ENCODE measurements at regions not wholly inside any gene's neighbourhood (a gene's known extent, or its start where the extent isn't known, plus 50 kb on each side); places are given as distances from the start of the nearest gene placed in this dataset.

GRCh38 chr12:43063650-43064049 lies 474.1 kb upstream of the PRICKLE1 start:
- no peaks in the 10 kb centered on the region for H3K4me1 Mint-ChIP-seq (ENCODE audit: low read depth)
- no peak overlapping the region for H3K27ac Mint-ChIP-seq
- intact Hi-C loops (cut with micrococcal nuclease), result no loop called here
- no peak overlapping the region for H3K4me3 Mint-ChIP-seq
- no peaks in the 10 kb centered on the region for H3K36me3 Mint-ChIP-seq (ENCODE audit: low read depth)
- peaks cover 24% of the 10 kb centered on the region for H3K9me3 Mint-ChIP-seq
- no peaks in the 10 kb centered on the region for H3K27me3 Mint-ChIP-seq

- Mint-ChIP-seq H3K4me1 (ENCODE audit: low read depth) (no peaks in the 10 kb centered on the region), H3K9me3 (peaks cover 24% of the 10 kb centered on the region), H3K36me3 (ENCODE audit: low read depth) (no peaks in the 10 kb centered on the region), H3K27me3 (no peaks in the 10 kb centered on the region), H3K27ac (no peak overlapping the region), H3K4me3 (no peak overlapping the region)
- intact Hi-C loops (cut with micrococcal nuclease), result no loop called here
These were observed 472.8 kb upstream of the PRICKLE1 start for GRCh38 chr12:43062201-43062895.

GRCh38 chr12:43060742-43061141 lies 471.2 kb upstream of the PRICKLE1 start:
- no peaks in the 10 kb centered on the region for H3K27me3 Mint-ChIP-seq
- no peaks in the 10 kb centered on the region for H3K36me3 Mint-ChIP-seq (ENCODE audit: low read depth)
- H3K9me3 Mint-ChIP-seq, result peaks cover 12% of the 10 kb centered on the region
- intact Hi-C loops (cut with micrococcal nuclease), result no loop called here
- no peak overlapping the region for H3K27ac Mint-ChIP-seq
- no peaks in the 10 kb centered on the region for H3K4me1 Mint-ChIP-seq (ENCODE audit: low read depth)
- no peak overlapping the region for H3K4me3 Mint-ChIP-seq

- no peaks in the 10 kb centered on the region for H3K36me3 Mint-ChIP-seq (ENCODE audit: low read depth)
- no peak overlapping the region for H3K27ac Mint-ChIP-seq
- no peak overlapping the region for H3K4me3 Mint-ChIP-seq
- no peaks in the 10 kb centered on the region for H3K27me3 Mint-ChIP-seq
- peaks cover 12% of the 10 kb centered on the region for H3K9me3 Mint-ChIP-seq
- no peaks in the 10 kb centered on the region for H3K4me1 Mint-ChIP-seq (ENCODE audit: low read depth)
- intact Hi-C loops (cut with micrococcal nuclease), result no loop called here
These were observed 469.1 kb upstream of the PRICKLE1 start for GRCh38 chr12:43058616-43059015.

GRCh38 chr12:43057566-43057965 lies 468.0 kb upstream of the PRICKLE1 start:
- no peaks in the 10 kb centered on the region for H3K4me1 Mint-ChIP-seq (ENCODE audit: low read depth)
- H3K4me3 Mint-ChIP-seq, result no peak overlapping the region
- no peak overlapping the region for H3K27ac Mint-ChIP-seq
- no peaks in the 10 kb centered on the region for H3K36me3 Mint-ChIP-seq (ENCODE audit: low read depth)
- H3K27me3 Mint-ChIP-seq, result no peaks in the 10 kb centered on the region
- intact Hi-C loops (cut with micrococcal nuclease), result no loop called here
- peaks cover 12% of the 10 kb centered on the region for H3K9me3 Mint-ChIP-seq

GRCh38 chr12:43054085-43054484 lies 464.5 kb upstream of the PRICKLE1 start:
- no peaks in the 10 kb centered on the region for H3K27me3 Mint-ChIP-seq
- H3K27ac Mint-ChIP-seq, result no peak overlapping the region
- H3K36me3 Mint-ChIP-seq (ENCODE audit: low read depth), result no peaks in the 10 kb centered on the region
- no peaks in the 10 kb centered on the region for H3K4me1 Mint-ChIP-seq (ENCODE audit: low read depth)
- no peak overlapping the region for H3K4me3 Mint-ChIP-seq
- no peaks in the 10 kb centered on the region for H3K9me3 Mint-ChIP-seq
- intact Hi-C loops (cut with micrococcal nuclease), result no loop called here

- no peaks in the 10 kb centered on the region for H3K27me3 Mint-ChIP-seq
- no peaks in the 10 kb centered on the region for H3K9me3 Mint-ChIP-seq
- intact Hi-C loops (cut with micrococcal nuclease), result no loop called here
- no peak overlapping the region for H3K27ac Mint-ChIP-seq
- H3K4me1 Mint-ChIP-seq (ENCODE audit: low read depth), result no peaks in the 10 kb centered on the region
- H3K36me3 Mint-ChIP-seq (ENCODE audit: low read depth), result no peaks in the 10 kb centered on the region
- no peak overlapping the region for H3K4me3 Mint-ChIP-seq
These were observed 462.9 kb upstream of the PRICKLE1 start for GRCh38 chr12:43052441-43052840.

- Mint-ChIP-seq H3K27me3 (no peaks in the 10 kb centered on the region), H3K27ac (no peak overlapping the region), H3K9me3 (peaks cover 8% of the 10 kb centered on the region), H3K36me3 (ENCODE audit: low read depth) (no peaks in the 10 kb centered on the region), H3K4me3 (no peak overlapping the region), H3K4me1 (ENCODE audit: low read depth) (no peaks in the 10 kb centered on the region)
- intact Hi-C loops (cut with micrococcal nuclease), result no loop called here
These were observed 454.7 kb upstream of the PRICKLE1 start for GRCh38 chr12:43044241-43044640.

GRCh38 chr12:43038991-43039390 lies 449.4 kb upstream of the PRICKLE1 start:
- Mint-ChIP-seq H3K27ac (no peak overlapping the region), H3K36me3 (ENCODE audit: low read depth) (no peaks in the 10 kb centered on the region), H3K4me3 (no peak overlapping the region), H3K27me3 (no peaks in the 10 kb centered on the region), H3K9me3 (peaks cover 35% of the 10 kb centered on the region), H3K4me1 (ENCODE audit: low read depth) (no peaks in the 10 kb centered on the region)
- intact Hi-C loops (cut with micrococcal nuclease), result no loop called here

- Mint-ChIP-seq H3K36me3 (ENCODE audit: low read depth) (no peaks in the 10 kb centered on the region), H3K27ac (no peak overlapping the region), H3K4me3 (no peak overlapping the region), H3K9me3 (peaks cover 75% of the 10 kb centered on the region), H3K4me1 (ENCODE audit: low read depth) (no peaks in the 10 kb centered on the region), H3K27me3 (no peaks in the 10 kb centered on the region)
- intact Hi-C loops (cut with micrococcal nuclease), result no loop called here
These were observed 440.4 kb upstream of the PRICKLE1 start for GRCh38 chr12:43029971-43030370.

- Mint-ChIP-seq H3K27ac (no peak overlapping the region), H3K4me3 (no peak overlapping the region), H3K36me3 (ENCODE audit: low read depth) (no peaks in the 10 kb centered on the region), H3K4me1 (ENCODE audit: low read depth) (no peaks in the 10 kb centered on the region), H3K27me3 (no peaks in the 10 kb centered on the region), H3K9me3 (peaks cover 64% of the 10 kb centered on the region)
- intact Hi-C loops (cut with micrococcal nuclease), result no loop called here
These were observed 439.3 kb upstream of the PRICKLE1 start for GRCh38 chr12:43028826-43029225.

GRCh38 chr12:43022838-43023237 lies 433.3 kb upstream of the PRICKLE1 start:
- no peak overlapping the region for H3K27ac Mint-ChIP-seq
- no peaks in the 10 kb centered on the region for H3K36me3 Mint-ChIP-seq (ENCODE audit: low read depth)
- intact Hi-C loops (cut with micrococcal nuclease), result no loop called here
- H3K9me3 Mint-ChIP-seq, result peaks cover 23% of the 10 kb centered on the region
- no peak overlapping the region for H3K4me3 Mint-ChIP-seq
- no peaks in the 10 kb centered on the region for H3K4me1 Mint-ChIP-seq (ENCODE audit: low read depth)
- no peaks in the 10 kb centered on the region for H3K27me3 Mint-ChIP-seq

GRCh38 chr12:43015090-43015737 lies 425.7 kb upstream of the PRICKLE1 start:
- Mint-ChIP-seq H3K27ac (no peak overlapping the region), H3K36me3 (ENCODE audit: low read depth) (no peaks in the 10 kb centered on the region), H3K4me3 (no peak overlapping the region), H3K9me3 (peaks cover 42% of the 10 kb centered on the region), H3K27me3 (no peaks in the 10 kb centered on the region), H3K4me1 (ENCODE audit: low read depth) (no peaks in the 10 kb centered on the region)
- intact Hi-C loops (cut with micrococcal nuclease), result no loop called here

- H3K27me3 Mint-ChIP-seq, result no peaks in the 10 kb centered on the region
- H3K4me3 Mint-ChIP-seq, result no peak overlapping the region
- H3K9me3 Mint-ChIP-seq, result peaks cover 49% of the 10 kb centered on the region
- no peak overlapping the region for H3K27ac Mint-ChIP-seq
- no peaks in the 10 kb centered on the region for H3K4me1 Mint-ChIP-seq (ENCODE audit: low read depth)
- no peaks in the 10 kb centered on the region for H3K36me3 Mint-ChIP-seq (ENCODE audit: low read depth)
- intact Hi-C loops (cut with micrococcal nuclease), result no loop called here
These were observed 421.9 kb upstream of the PRICKLE1 start for GRCh38 chr12:43011383-43011926.

All from dendritic cell treated with granulocyte-macrophage colony-stimulating factor and Interleukin-4, amounts not matched to agents 40 ng/mL and 50 ng/mL, for 4 days (primary cell).